OCI-LY3 (cell line): ENCODE measurements at regions not wholly inside any gene's neighbourhood (a gene's known extent, or its start where the extent isn't known, plus 50 kb on each side); places are given as distances from the start of the nearest gene placed in this dataset.

Experiments used
- EZH2phosphoT487 ChIP-seq: fragments of 200-600 bp; shearing (Covaris generic); IDR thresholded peaks from 2 replicates; pipeline ENCODE4 v1.6.1; 2018; ENCODE audit warnings: antibody characterized with exemption, mixed run types, low read depth
- TF ChIP-seq, protein P1 (sequence below): fragments of 200-600, 300-600 bp; sonication (generic); IDR thresholded peaks from 2 replicates; pipeline ENCODE4 v1.5.1; 2014; ENCODE audit warnings: antibody characterized with exemption, low read length, low read depth

GRCh38 chr12:118827606-118828005 is 153.7 kb upstream of the SRRM4 start:
- TF ChIP-seq, protein P1, sequence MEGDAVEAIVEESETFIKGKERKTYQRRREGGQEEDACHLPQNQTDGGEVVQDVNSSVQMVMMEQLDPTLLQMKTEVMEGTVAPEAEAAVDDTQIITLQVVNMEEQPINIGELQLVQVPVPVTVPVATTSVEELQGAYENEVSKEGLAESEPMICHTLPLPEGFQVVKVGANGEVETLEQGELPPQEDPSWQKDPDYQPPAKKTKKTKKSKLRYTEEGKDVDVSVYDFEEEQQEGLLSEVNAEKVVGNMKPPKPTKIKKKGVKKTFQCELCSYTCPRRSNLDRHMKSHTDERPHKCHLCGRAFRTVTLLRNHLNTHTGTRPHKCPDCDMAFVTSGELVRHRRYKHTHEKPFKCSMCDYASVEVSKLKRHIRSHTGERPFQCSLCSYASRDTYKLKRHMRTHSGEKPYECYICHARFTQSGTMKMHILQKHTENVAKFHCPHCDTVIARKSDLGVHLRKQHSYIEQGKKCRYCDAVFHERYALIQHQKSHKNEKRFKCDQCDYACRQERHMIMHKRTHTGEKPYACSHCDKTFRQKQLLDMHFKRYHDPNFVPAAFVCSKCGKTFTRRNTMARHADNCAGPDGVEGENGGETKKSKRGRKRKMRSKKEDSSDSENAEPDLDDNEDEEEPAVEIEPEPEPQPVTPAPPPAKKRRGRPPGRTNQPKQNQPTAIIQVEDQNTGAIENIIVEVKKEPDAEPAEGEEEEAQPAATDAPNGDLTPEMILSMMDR = no peak
- TF ChIP-seq EZH2phosphoT487 = no peak
